Liver (tissue), 8 donors: ENCODE measurements at regions not wholly inside any gene's neighbourhood (a gene's known extent, or its start where the extent isn't known, plus 50 kb on each side); places are given as distances from the start of the nearest gene placed in this dataset.

ENCODE experiments used
- DNase-seq: peaks from one replicate; pipeline ENCODE4 v3.0.0-alpha.2; 2017; ENCODE audit warnings: low spot score
- H3K27ac ChIP-seq, 2 donors: one replicate each; pipeline ENCODE4 v1.7.0; 2013; ENCODE audit warnings: inconsistent platforms in 2 of 2, low read length in 2 of 2, control low read depth in 1 of 2, low read depth in 1 of 2, mild to moderate bottlenecking in 1 of 2
- H3K27me3 ChIP-seq, 4 donors: one replicate each; pipeline versions ENCODE4 v1.6.1 to v1.7.0; 2013; ENCODE audit warnings: low read length in 3 of 4, inconsistent platforms in 1 of 4, mild to moderate bottlenecking in 1 of 4, moderate library complexity in 1 of 4; ENCODE audit not compliant: control insufficient read depth in 4 of 4, insufficient read depth in 4 of 4
- H3K36me3 ChIP-seq, 4 donors: one replicate each; pipeline versions ENCODE4 v1.6.1 to v1.7.0; 2013; ENCODE audit warnings: low read length in 3 of 4, mild to moderate bottlenecking in 3 of 4, low read depth in 1 of 4, moderate library complexity in 1 of 4; ENCODE audit not compliant: control insufficient read depth in 4 of 4, insufficient read depth in 3 of 4
- H3K4me1 ChIP-seq, 4 donors: one replicate each; pipeline versions ENCODE4 v1.6.1 to v1.7.0; 2013; ENCODE audit warnings: low read length in 3 of 4, mild to moderate bottlenecking in 3 of 4, moderate library complexity in 1 of 4; ENCODE audit not compliant: control insufficient read depth in 4 of 4, insufficient read depth in 4 of 4
- H3K4me3 ChIP-seq, 3 donors: one replicate each; pipeline versions ENCODE4 v1.6.1 to v1.7.0; 2013; ENCODE audit warnings: low read length in 3 of 3, control low read depth in 1 of 3, low read depth in 1 of 3, mild to moderate bottlenecking in 1 of 3
- H3K9ac ChIP-seq, 2 donors: one replicate each; pipeline ENCODE4 v1.7.0; 2013; ENCODE audit warnings: low read length in 2 of 2, mild to moderate bottlenecking in 2 of 2, moderate library complexity in 2 of 2, control low read depth in 1 of 2, low read depth in 1 of 2
- H3K9me3 ChIP-seq, 4 donors: one replicate each; pipeline versions ENCODE4 v1.6.1 to v1.7.0; 2013; ENCODE audit warnings: low read length in 3 of 4; ENCODE audit not compliant: control insufficient read depth in 4 of 4
- EGR1 ChIP-seq, 2 donors: IDR thresholded peaks; 2 replicates each; pipeline ENCODE4 v1.6.1; 2016 to 2018; ENCODE audit warnings: antibody characterized with exemption in 2 of 2, low read depth in 2 of 2
- FOXA1 ChIP-seq: IDR thresholded peaks from 2 replicates; pipeline ENCODE4 v1.6.1; 2016; ENCODE audit warnings: antibody characterized with exemption
- FOXA2 ChIP-seq: IDR thresholded peaks from 2 replicates; pipeline ENCODE4 v1.6.1; 2016; ENCODE audit warnings: antibody characterized with exemption
- GABPA ChIP-seq, 2 donors: IDR thresholded peaks in 1 of 2; conservative IDR thresholded peaks in 1 of 2; 2 replicates each; pipeline ENCODE4 v1.6.1; 2016; ENCODE audit warnings: antibody characterized with exemption in 2 of 2, mild to moderate bottlenecking in 1 of 2, moderate library complexity in 1 of 2
- HNF4A ChIP-seq, 2 donors: conservative IDR thresholded peaks; 2 replicates each; pipeline ENCODE4 v1.6.1; 2016; ENCODE audit warnings: antibody characterized with exemption in 2 of 2, mild to moderate bottlenecking in 2 of 2
- HNF4G ChIP-seq: IDR thresholded peaks from 2 replicates; pipeline ENCODE4 v1.6.1; 2016; ENCODE audit warnings: antibody characterized with exemption
- JUND ChIP-seq, 2 donors: IDR thresholded peaks; 2 replicates each; pipeline ENCODE4 v1.6.1; 2016; ENCODE audit warnings: antibody characterized with exemption in 2 of 2
- NR2F2 ChIP-seq: IDR thresholded peaks from 2 replicates; pipeline ENCODE4 v1.6.1; 2016; ENCODE audit warnings: antibody characterized with exemption
- RAD21 ChIP-seq, 2 donors: IDR thresholded peaks; 2 replicates each; pipeline ENCODE4 v1.6.1; 2016; ENCODE audit warnings: antibody characterized with exemption in 2 of 2, mild to moderate bottlenecking in 2 of 2
- RXRA ChIP-seq, 2 donors: IDR thresholded peaks; 2 replicates each; pipeline ENCODE4 v1.6.1; 2017 to 2018; ENCODE audit warnings: antibody characterized with exemption in 2 of 2, mild to moderate bottlenecking in 1 of 2
- SP1 ChIP-seq: IDR thresholded peaks from 2 replicates; pipeline ENCODE4 v1.6.1; 2018; ENCODE audit warnings: antibody characterized with exemption, mild to moderate bottlenecking
- TAF1 ChIP-seq: conservative IDR thresholded peaks from 2 replicates; pipeline ENCODE4 v1.6.1; 2016; ENCODE audit warnings: antibody characterized with exemption, mild to moderate bottlenecking
- YY1 ChIP-seq: IDR thresholded peaks from 2 replicates; pipeline ENCODE4 v1.6.1; 2016; ENCODE audit warnings: antibody characterized with exemption, mild to moderate bottlenecking
- WGBS: extraction: QIAGEN DNeasy Blood & Tissue Kit; methylation state at CpG from one replicate; pipeline ENCODE4 v1.1.7; 2013; 5-methylcytosine and 5-hydroxymethylcytosine counted together
- TF ChIP-seq, protein P1 (sequence below): IDR thresholded peaks from 2 replicates; pipeline ENCODE4 v1.6.1; 2016; ENCODE audit warnings: antibody characterized with exemption
- TF ChIP-seq, protein P2 (sequence below): IDR thresholded peaks from 2 replicates; pipeline ENCODE4 v1.6.1; 2016; ENCODE audit warnings: antibody characterized with exemption
- TF ChIP-seq, protein P3 (sequence below): IDR thresholded peaks from 2 replicates; pipeline ENCODE4 v1.6.1; 2016; ENCODE audit warnings: antibody characterized with exemption
- TF ChIP-seq, protein P4 (sequence below): fragments of 150-350 bp; IDR thresholded peaks from 2 replicates; pipeline ENCODE4 v1.5.1; 2017; ENCODE audit warnings: improper control_type of control experiment, low read depth, low read length; ENCODE audit not compliant: missing input control
- TF ChIP-seq, protein P5 (sequence below): IDR thresholded peaks from 2 replicates; pipeline ENCODE4 v1.6.1; 2016; ENCODE audit warnings: antibody characterized with exemption, mild to moderate bottlenecking
- donor health status: healthy.
- donor health status: healthy.
- donor health status: healthy.
- donor health status: healthy.
- donor health status: healthy.

DNA sequence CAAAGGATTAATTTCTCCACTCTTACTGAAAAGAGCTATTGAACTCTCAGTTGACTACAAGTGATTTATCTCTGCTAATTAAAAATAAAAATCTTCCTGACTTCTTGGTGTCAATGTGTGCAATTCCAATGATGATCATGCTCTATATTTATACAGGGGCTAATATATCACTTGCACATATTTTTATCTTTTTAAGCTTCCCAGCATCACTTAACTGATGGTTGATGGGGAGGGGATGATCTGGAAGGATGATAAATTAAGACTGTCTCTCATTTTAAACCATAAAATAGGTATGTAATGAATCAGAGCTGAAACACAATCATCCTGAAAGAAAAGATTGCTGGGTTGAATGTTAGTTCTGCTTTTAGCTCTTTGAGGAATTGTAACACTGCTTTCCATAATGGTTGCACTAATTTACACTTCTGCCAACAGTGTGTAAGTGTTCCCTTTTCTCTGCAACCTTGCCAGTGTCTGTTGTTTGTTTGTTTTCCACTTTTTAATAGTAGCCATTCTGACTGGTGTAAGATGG is 169.6 kb upstream of the ECI2 start:
- H3K36me3 ChIP-seq = no peaks in the 10 kb centered on the region
- no peaks in the 10 kb centered on the region for H3K27me3 ChIP-seq
- H3K4me1 ChIP-seq = no peaks in the 10 kb centered on the region
- H3K9me3 ChIP-seq = no peaks in the 10 kb centered on the region
- no peak for TF ChIP-seq HNF4A (conservative IDR thresholded peaks at IDR 0.05)
- TF ChIP-seq, protein P1, sequence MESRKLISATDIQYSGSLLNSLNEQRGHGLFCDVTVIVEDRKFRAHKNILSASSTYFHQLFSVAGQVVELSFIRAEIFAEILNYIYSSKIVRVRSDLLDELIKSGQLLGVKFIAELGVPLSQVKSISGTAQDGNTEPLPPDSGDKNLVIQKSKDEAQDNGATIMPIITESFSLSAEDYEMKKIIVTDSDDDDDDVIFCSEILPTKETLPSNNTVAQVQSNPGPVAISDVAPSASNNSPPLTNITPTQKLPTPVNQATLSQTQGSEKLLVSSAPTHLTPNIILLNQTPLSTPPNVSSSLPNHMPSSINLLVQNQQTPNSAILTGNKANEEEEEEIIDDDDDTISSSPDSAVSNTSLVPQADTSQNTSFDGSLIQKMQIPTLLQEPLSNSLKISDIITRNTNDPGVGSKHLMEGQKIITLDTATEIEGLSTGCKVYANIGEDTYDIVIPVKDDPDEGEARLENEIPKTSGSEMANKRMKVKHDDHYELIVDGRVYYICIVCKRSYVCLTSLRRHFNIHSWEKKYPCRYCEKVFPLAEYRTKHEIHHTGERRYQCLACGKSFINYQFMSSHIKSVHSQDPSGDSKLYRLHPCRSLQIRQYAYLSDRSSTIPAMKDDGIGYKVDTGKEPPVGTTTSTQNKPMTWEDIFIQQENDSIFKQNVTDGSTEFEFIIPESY = no peak
- TF ChIP-seq NR2F2 = no peak
- TF ChIP-seq, protein P2, sequence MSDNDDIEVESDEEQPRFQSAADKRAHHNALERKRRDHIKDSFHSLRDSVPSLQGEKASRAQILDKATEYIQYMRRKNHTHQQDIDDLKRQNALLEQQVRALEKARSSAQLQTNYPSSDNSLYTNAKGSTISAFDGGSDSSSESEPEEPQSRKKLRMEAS = no peak
- TF ChIP-seq HNF4G = no peak
- TF ChIP-seq, protein P3, sequence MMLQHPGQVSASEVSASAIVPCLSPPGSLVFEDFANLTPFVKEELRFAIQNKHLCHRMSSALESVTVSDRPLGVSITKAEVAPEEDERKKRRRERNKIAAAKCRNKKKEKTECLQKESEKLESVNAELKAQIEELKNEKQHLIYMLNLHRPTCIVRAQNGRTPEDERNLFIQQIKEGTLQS = no peak
- TF ChIP-seq, protein P4, sequence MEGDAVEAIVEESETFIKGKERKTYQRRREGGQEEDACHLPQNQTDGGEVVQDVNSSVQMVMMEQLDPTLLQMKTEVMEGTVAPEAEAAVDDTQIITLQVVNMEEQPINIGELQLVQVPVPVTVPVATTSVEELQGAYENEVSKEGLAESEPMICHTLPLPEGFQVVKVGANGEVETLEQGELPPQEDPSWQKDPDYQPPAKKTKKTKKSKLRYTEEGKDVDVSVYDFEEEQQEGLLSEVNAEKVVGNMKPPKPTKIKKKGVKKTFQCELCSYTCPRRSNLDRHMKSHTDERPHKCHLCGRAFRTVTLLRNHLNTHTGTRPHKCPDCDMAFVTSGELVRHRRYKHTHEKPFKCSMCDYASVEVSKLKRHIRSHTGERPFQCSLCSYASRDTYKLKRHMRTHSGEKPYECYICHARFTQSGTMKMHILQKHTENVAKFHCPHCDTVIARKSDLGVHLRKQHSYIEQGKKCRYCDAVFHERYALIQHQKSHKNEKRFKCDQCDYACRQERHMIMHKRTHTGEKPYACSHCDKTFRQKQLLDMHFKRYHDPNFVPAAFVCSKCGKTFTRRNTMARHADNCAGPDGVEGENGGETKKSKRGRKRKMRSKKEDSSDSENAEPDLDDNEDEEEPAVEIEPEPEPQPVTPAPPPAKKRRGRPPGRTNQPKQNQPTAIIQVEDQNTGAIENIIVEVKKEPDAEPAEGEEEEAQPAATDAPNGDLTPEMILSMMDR = no peak
- no peak for TF ChIP-seq JUND (IDR thresholded peaks at IDR 0.05)
- TF ChIP-seq RAD21 (IDR thresholded peaks at IDR 0.05) = no peak
- no peak for TF ChIP-seq EGR1 (IDR thresholded peaks at IDR 0.05; ENCODE audit: low read depth in 2 of 2)
- TF ChIP-seq YY1 = no peak
- no peak overlapping the region for H3K27ac ChIP-seq
- no peak overlapping the region for H3K9ac ChIP-seq
- no peak overlapping the region for H3K4me3 ChIP-seq
- DNase-seq = no peak

DNA sequence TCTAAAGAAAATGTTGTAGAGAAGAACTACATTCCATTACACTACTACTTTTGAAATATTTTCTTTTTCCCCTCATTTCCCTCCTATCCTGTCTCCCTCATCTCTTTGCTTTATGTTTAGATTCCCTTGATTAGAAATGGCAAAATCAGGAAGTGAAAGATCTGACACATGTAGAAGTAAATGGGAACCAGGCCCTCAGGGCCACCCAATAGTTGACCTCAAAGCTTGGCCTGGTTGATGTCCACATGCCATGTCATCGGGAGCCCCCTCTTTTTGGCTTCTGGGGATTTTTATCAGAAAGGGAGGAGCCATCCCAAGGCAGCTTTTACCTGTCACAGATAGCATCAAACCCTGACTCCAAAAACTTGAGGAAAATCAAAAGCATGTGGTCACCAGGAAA is 168.3 kb upstream of the ECI2 start:
- Histone ChIP-seq H3K4me3 (no peak overlapping the region), H3K27ac (no peak overlapping the region), H3K9me3 (no peaks in the 10 kb centered on the region), H3K27me3 (no peaks in the 10 kb centered on the region), H3K9ac (no peak overlapping the region), H3K36me3 (no peaks in the 10 kb centered on the region), H3K4me1 (no peaks in the 10 kb centered on the region)
- WGBS = 56% methylated on average over 1 of the region's 1 CpG
- TF ChIP-seq, protein P5, sequence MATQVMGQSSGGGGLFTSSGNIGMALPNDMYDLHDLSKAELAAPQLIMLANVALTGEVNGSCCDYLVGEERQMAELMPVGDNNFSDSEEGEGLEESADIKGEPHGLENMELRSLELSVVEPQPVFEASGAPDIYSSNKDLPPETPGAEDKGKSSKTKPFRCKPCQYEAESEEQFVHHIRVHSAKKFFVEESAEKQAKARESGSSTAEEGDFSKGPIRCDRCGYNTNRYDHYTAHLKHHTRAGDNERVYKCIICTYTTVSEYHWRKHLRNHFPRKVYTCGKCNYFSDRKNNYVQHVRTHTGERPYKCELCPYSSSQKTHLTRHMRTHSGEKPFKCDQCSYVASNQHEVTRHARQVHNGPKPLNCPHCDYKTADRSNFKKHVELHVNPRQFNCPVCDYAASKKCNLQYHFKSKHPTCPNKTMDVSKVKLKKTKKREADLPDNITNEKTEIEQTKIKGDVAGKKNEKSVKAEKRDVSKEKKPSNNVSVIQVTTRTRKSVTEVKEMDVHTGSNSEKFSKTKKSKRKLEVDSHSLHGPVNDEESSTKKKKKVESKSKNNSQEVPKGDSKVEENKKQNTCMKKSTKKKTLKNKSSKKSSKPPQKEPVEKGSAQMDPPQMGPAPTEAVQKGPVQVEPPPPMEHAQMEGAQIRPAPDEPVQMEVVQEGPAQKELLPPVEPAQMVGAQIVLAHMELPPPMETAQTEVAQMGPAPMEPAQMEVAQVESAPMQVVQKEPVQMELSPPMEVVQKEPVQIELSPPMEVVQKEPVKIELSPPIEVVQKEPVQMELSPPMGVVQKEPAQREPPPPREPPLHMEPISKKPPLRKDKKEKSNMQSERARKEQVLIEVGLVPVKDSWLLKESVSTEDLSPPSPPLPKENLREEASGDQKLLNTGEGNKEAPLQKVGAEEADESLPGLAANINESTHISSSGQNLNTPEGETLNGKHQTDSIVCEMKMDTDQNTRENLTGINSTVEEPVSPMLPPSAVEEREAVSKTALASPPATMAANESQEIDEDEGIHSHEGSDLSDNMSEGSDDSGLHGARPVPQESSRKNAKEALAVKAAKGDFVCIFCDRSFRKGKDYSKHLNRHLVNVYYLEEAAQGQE = no peak
- TF ChIP-seq RAD21 (IDR thresholded peaks at IDR 0.05) (no peak), TAF1 (no peak), YY1 (no peak), GABPA (IDR thresholded peaks at IDR 0.05 in 1 of 2, conservative IDR thresholded peaks at IDR 0.05 in 1 of 2) (no peak), HNF4A (conservative IDR thresholded peaks at IDR 0.05) (no peak), RXRA (IDR thresholded peaks at IDR 0.05) (no peak), JUND (IDR thresholded peaks at IDR 0.05) (no peak), FOXA1 (no peak), FOXA2 (no peak), SP1 (no peak), HNF4G (no peak), NR2F2 (no peak), EGR1 (IDR thresholded peaks at IDR 0.05; ENCODE audit: low read depth in 2 of 2) (no peak)
- TF ChIP-seq, protein P3 = no peak
- TF ChIP-seq, protein P4 = no peak
- TF ChIP-seq, protein P1 = no peak
- TF ChIP-seq, protein P2 = no peak
- no peak for DNase-seq
